Liver (tissue), 8 donors: ENCODE measurements at regions not wholly inside any gene's neighbourhood (a gene's known extent, or its start where the extent isn't known, plus 50 kb on each side); places are given as distances from the start of the nearest gene placed in this dataset.

Experiments used
- DNase-seq: peaks from one replicate; pipeline ENCODE4 v3.0.0-alpha.2; 2017; ENCODE audit warnings: low spot score
- H3K27ac ChIP-seq, 2 donors: one replicate each; pipeline ENCODE4 v1.7.0; 2013; ENCODE audit warnings: inconsistent platforms in 2 of 2, low read length in 2 of 2, control low read depth in 1 of 2, low read depth in 1 of 2, mild to moderate bottlenecking in 1 of 2
- H3K27me3 ChIP-seq, 4 donors: one replicate each; pipeline versions ENCODE4 v1.6.1 to v1.7.0; 2013; ENCODE audit warnings: low read length in 3 of 4, inconsistent platforms in 1 of 4, mild to moderate bottlenecking in 1 of 4, moderate library complexity in 1 of 4; ENCODE audit not compliant: control insufficient read depth in 4 of 4, insufficient read depth in 4 of 4
- H3K36me3 ChIP-seq, 4 donors: one replicate each; pipeline versions ENCODE4 v1.6.1 to v1.7.0; 2013; ENCODE audit warnings: low read length in 3 of 4, mild to moderate bottlenecking in 3 of 4, low read depth in 1 of 4, moderate library complexity in 1 of 4; ENCODE audit not compliant: control insufficient read depth in 4 of 4, insufficient read depth in 3 of 4
- H3K4me1 ChIP-seq, 4 donors: one replicate each; pipeline versions ENCODE4 v1.6.1 to v1.7.0; 2013; ENCODE audit warnings: low read length in 3 of 4, mild to moderate bottlenecking in 3 of 4, moderate library complexity in 1 of 4; ENCODE audit not compliant: control insufficient read depth in 4 of 4, insufficient read depth in 4 of 4
- H3K4me3 ChIP-seq, 3 donors: one replicate each; pipeline versions ENCODE4 v1.6.1 to v1.7.0; 2013; ENCODE audit warnings: low read length in 3 of 3, control low read depth in 1 of 3, low read depth in 1 of 3, mild to moderate bottlenecking in 1 of 3
- H3K9ac ChIP-seq, 2 donors: one replicate each; pipeline ENCODE4 v1.7.0; 2013; ENCODE audit warnings: low read length in 2 of 2, mild to moderate bottlenecking in 2 of 2, moderate library complexity in 2 of 2, control low read depth in 1 of 2, low read depth in 1 of 2
- H3K9me3 ChIP-seq, 4 donors: one replicate each; pipeline versions ENCODE4 v1.6.1 to v1.7.0; 2013; ENCODE audit warnings: low read length in 3 of 4; ENCODE audit not compliant: control insufficient read depth in 4 of 4
- EGR1 ChIP-seq, 2 donors: IDR thresholded peaks; 2 replicates each; pipeline ENCODE4 v1.6.1; 2016 to 2018; ENCODE audit warnings: antibody characterized with exemption in 2 of 2, low read depth in 2 of 2
- FOXA1 ChIP-seq: IDR thresholded peaks from 2 replicates; pipeline ENCODE4 v1.6.1; 2016; ENCODE audit warnings: antibody characterized with exemption
- FOXA2 ChIP-seq: IDR thresholded peaks from 2 replicates; pipeline ENCODE4 v1.6.1; 2016; ENCODE audit warnings: antibody characterized with exemption
- GABPA ChIP-seq, 2 donors: IDR thresholded peaks in 1 of 2; conservative IDR thresholded peaks in 1 of 2; 2 replicates each; pipeline ENCODE4 v1.6.1; 2016; ENCODE audit warnings: antibody characterized with exemption in 2 of 2, mild to moderate bottlenecking in 1 of 2, moderate library complexity in 1 of 2
- HNF4A ChIP-seq, 2 donors: conservative IDR thresholded peaks; 2 replicates each; pipeline ENCODE4 v1.6.1; 2016; ENCODE audit warnings: antibody characterized with exemption in 2 of 2, mild to moderate bottlenecking in 2 of 2
- HNF4G ChIP-seq: IDR thresholded peaks from 2 replicates; pipeline ENCODE4 v1.6.1; 2016; ENCODE audit warnings: antibody characterized with exemption
- JUND ChIP-seq, 2 donors: IDR thresholded peaks; 2 replicates each; pipeline ENCODE4 v1.6.1; 2016; ENCODE audit warnings: antibody characterized with exemption in 2 of 2
- NR2F2 ChIP-seq: IDR thresholded peaks from 2 replicates; pipeline ENCODE4 v1.6.1; 2016; ENCODE audit warnings: antibody characterized with exemption
- RAD21 ChIP-seq, 2 donors: IDR thresholded peaks; 2 replicates each; pipeline ENCODE4 v1.6.1; 2016; ENCODE audit warnings: antibody characterized with exemption in 2 of 2, mild to moderate bottlenecking in 2 of 2
- RXRA ChIP-seq, 2 donors: IDR thresholded peaks; 2 replicates each; pipeline ENCODE4 v1.6.1; 2017 to 2018; ENCODE audit warnings: antibody characterized with exemption in 2 of 2, mild to moderate bottlenecking in 1 of 2
- SP1 ChIP-seq: IDR thresholded peaks from 2 replicates; pipeline ENCODE4 v1.6.1; 2018; ENCODE audit warnings: antibody characterized with exemption, mild to moderate bottlenecking
- TAF1 ChIP-seq: conservative IDR thresholded peaks from 2 replicates; pipeline ENCODE4 v1.6.1; 2016; ENCODE audit warnings: antibody characterized with exemption, mild to moderate bottlenecking
- YY1 ChIP-seq: IDR thresholded peaks from 2 replicates; pipeline ENCODE4 v1.6.1; 2016; ENCODE audit warnings: antibody characterized with exemption, mild to moderate bottlenecking
- WGBS: extraction: QIAGEN DNeasy Blood & Tissue Kit; methylation state at CpG from one replicate; pipeline ENCODE4 v1.1.7; 2013; 5-methylcytosine and 5-hydroxymethylcytosine counted together
- TF ChIP-seq, protein P1 (sequence below): IDR thresholded peaks from 2 replicates; pipeline ENCODE4 v1.6.1; 2016; ENCODE audit warnings: antibody characterized with exemption, mild to moderate bottlenecking
- TF ChIP-seq, protein P2 (sequence below): IDR thresholded peaks from 2 replicates; pipeline ENCODE4 v1.6.1; 2016; ENCODE audit warnings: antibody characterized with exemption
- TF ChIP-seq, protein P3 (sequence below): fragments of 150-350 bp; IDR thresholded peaks from 2 replicates; pipeline ENCODE4 v1.5.1; 2017; ENCODE audit warnings: improper control_type of control experiment, low read depth, low read length; ENCODE audit not compliant: missing input control
- TF ChIP-seq, protein P4 (sequence below): IDR thresholded peaks from 2 replicates; pipeline ENCODE4 v1.6.1; 2016; ENCODE audit warnings: antibody characterized with exemption
- TF ChIP-seq, protein P5 (sequence below): IDR thresholded peaks from 2 replicates; pipeline ENCODE4 v1.6.1; 2016; ENCODE audit warnings: antibody characterized with exemption
- donor health status: healthy.
- donor health status: healthy.
- donor health status: healthy.
- donor health status: healthy.
- donor health status: healthy.

DNA sequence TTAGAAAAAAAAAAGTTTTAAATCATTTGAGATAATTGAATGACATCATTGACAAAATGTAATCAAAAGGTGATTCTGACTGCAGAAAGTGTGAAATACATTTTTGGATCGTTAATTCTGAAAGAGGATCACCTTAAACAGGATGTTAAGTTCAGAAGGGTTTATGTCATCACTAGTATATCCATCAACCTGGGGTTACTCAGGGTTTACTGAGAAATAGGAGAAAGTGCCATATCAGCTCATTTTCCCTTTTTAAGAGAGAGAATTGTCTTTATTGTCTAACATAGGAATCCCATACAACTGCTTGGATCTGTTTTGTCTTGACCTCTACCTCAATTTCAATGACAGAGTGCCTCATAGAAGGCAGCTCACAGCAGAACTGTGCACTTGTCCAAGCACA, 466.1 kb upstream of the LINC00305 start:
- Histone ChIP-seq H3K4me3 (no peak overlapping the region), H3K9me3 (no peaks in the 10 kb centered on the region), H3K36me3 (no peaks in the 10 kb centered on the region), H3K27ac (no peak overlapping the region), H3K4me1 (no peaks in the 10 kb centered on the region), H3K9ac (no peak overlapping the region), H3K27me3 (no peaks in the 10 kb centered on the region)
- DNase-seq: no peak
- WGBS: 66% methylated on average over 1 of the region's 1 CpG
- TF ChIP-seq, protein P1, sequence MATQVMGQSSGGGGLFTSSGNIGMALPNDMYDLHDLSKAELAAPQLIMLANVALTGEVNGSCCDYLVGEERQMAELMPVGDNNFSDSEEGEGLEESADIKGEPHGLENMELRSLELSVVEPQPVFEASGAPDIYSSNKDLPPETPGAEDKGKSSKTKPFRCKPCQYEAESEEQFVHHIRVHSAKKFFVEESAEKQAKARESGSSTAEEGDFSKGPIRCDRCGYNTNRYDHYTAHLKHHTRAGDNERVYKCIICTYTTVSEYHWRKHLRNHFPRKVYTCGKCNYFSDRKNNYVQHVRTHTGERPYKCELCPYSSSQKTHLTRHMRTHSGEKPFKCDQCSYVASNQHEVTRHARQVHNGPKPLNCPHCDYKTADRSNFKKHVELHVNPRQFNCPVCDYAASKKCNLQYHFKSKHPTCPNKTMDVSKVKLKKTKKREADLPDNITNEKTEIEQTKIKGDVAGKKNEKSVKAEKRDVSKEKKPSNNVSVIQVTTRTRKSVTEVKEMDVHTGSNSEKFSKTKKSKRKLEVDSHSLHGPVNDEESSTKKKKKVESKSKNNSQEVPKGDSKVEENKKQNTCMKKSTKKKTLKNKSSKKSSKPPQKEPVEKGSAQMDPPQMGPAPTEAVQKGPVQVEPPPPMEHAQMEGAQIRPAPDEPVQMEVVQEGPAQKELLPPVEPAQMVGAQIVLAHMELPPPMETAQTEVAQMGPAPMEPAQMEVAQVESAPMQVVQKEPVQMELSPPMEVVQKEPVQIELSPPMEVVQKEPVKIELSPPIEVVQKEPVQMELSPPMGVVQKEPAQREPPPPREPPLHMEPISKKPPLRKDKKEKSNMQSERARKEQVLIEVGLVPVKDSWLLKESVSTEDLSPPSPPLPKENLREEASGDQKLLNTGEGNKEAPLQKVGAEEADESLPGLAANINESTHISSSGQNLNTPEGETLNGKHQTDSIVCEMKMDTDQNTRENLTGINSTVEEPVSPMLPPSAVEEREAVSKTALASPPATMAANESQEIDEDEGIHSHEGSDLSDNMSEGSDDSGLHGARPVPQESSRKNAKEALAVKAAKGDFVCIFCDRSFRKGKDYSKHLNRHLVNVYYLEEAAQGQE: no peak
- TF ChIP-seq RXRA (IDR thresholded peaks at IDR 0.05) (no peak), HNF4G (no peak), TAF1 (no peak), RAD21 (IDR thresholded peaks at IDR 0.05) (no peak), EGR1 (IDR thresholded peaks at IDR 0.05; ENCODE audit: low read depth in 2 of 2) (no peak), JUND (IDR thresholded peaks at IDR 0.05) (no peak), YY1 (no peak), FOXA1 (no peak), GABPA (IDR thresholded peaks at IDR 0.05 in 1 of 2, conservative IDR thresholded peaks at IDR 0.05 in 1 of 2) (no peak), HNF4A (conservative IDR thresholded peaks at IDR 0.05) (no peak), SP1 (no peak), FOXA2 (no peak), NR2F2 (no peak)
- TF ChIP-seq, protein P2, sequence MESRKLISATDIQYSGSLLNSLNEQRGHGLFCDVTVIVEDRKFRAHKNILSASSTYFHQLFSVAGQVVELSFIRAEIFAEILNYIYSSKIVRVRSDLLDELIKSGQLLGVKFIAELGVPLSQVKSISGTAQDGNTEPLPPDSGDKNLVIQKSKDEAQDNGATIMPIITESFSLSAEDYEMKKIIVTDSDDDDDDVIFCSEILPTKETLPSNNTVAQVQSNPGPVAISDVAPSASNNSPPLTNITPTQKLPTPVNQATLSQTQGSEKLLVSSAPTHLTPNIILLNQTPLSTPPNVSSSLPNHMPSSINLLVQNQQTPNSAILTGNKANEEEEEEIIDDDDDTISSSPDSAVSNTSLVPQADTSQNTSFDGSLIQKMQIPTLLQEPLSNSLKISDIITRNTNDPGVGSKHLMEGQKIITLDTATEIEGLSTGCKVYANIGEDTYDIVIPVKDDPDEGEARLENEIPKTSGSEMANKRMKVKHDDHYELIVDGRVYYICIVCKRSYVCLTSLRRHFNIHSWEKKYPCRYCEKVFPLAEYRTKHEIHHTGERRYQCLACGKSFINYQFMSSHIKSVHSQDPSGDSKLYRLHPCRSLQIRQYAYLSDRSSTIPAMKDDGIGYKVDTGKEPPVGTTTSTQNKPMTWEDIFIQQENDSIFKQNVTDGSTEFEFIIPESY: no peak
- TF ChIP-seq, protein P3, sequence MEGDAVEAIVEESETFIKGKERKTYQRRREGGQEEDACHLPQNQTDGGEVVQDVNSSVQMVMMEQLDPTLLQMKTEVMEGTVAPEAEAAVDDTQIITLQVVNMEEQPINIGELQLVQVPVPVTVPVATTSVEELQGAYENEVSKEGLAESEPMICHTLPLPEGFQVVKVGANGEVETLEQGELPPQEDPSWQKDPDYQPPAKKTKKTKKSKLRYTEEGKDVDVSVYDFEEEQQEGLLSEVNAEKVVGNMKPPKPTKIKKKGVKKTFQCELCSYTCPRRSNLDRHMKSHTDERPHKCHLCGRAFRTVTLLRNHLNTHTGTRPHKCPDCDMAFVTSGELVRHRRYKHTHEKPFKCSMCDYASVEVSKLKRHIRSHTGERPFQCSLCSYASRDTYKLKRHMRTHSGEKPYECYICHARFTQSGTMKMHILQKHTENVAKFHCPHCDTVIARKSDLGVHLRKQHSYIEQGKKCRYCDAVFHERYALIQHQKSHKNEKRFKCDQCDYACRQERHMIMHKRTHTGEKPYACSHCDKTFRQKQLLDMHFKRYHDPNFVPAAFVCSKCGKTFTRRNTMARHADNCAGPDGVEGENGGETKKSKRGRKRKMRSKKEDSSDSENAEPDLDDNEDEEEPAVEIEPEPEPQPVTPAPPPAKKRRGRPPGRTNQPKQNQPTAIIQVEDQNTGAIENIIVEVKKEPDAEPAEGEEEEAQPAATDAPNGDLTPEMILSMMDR: no peak
- TF ChIP-seq, protein P4, sequence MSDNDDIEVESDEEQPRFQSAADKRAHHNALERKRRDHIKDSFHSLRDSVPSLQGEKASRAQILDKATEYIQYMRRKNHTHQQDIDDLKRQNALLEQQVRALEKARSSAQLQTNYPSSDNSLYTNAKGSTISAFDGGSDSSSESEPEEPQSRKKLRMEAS: no peak
- TF ChIP-seq, protein P5, sequence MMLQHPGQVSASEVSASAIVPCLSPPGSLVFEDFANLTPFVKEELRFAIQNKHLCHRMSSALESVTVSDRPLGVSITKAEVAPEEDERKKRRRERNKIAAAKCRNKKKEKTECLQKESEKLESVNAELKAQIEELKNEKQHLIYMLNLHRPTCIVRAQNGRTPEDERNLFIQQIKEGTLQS: no peak

DNA sequence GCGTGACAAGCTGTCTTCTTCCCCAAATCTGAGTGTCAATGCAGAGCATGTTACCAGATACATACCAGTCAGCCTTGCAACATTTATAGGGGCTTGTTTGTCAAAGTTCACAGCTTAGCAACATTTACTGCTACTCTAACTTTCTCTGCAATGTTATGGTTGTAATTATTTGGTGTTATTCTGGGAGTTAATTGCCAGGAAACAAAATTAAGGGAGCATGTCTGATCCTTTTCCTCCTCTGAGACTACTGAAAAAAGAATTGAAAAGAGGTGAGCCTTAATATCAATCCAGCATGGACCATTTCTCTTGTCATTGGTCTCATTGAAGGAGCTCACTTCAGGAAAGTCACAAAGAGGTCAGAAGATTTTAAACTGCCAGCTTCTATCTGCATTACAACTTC, 465.6 kb upstream of the LINC00305 start:
- H3K27me3 ChIP-seq: no peaks in the 10 kb centered on the region
- no peaks in the 10 kb centered on the region for H3K4me1 ChIP-seq
- H3K9ac ChIP-seq: no peak overlapping the region
- H3K9me3 ChIP-seq: no peaks in the 10 kb centered on the region
- 73% methylated on average over 1 of the region's 1 CpG for WGBS
- no peak for DNase-seq
- H3K36me3 ChIP-seq: no peaks in the 10 kb centered on the region
- H3K27ac ChIP-seq: no peak overlapping the region
- H3K4me3 ChIP-seq: no peak overlapping the region
- TF ChIP-seq, protein P2: no peak
- TF ChIP-seq HNF4G (no peak), FOXA2 (no peak), FOXA1 (no peak), SP1 (no peak), NR2F2 (no peak), GABPA (IDR thresholded peaks at IDR 0.05 in 1 of 2, conservative IDR thresholded peaks at IDR 0.05 in 1 of 2) (no peak), TAF1 (no peak), EGR1 (IDR thresholded peaks at IDR 0.05; ENCODE audit: low read depth in 2 of 2) (no peak), JUND (IDR thresholded peaks at IDR 0.05) (no peak), YY1 (no peak), RAD21 (IDR thresholded peaks at IDR 0.05) (no peak), HNF4A (conservative IDR thresholded peaks at IDR 0.05) (no peak)
- TF ChIP-seq, protein P3: no peak
- TF ChIP-seq, protein P5: no peak
- TF ChIP-seq, protein P4: no peak
